Astrocyte (in vitro differentiated cells and primary cell): ENCODE measurements at regions not wholly inside any gene's neighbourhood (a gene's known extent, or its start where the extent isn't known, plus 50 kb on each side); places are given as distances from the start of the nearest gene placed in this dataset.

ENCODE experiments used
- DNase-seq: peaks from one replicate; pipeline ENCODE4 v3.0.0-alpha.2; 2010; ENCODE audit warnings: low read depth
- FAIRE-seq: peaks from 2 replicates; lab custom pipeline; 2011; peaks lifted over from hg19 to GRCh38; lab: Jason Lieb, UNC
- H2AFZ ChIP-seq: 2 replicates; pipeline ENCODE4 v1.6.0; 2012; ENCODE audit warnings: low read depth, low read length, inconsistent platforms
- H3K27ac ChIP-seq: 2 replicates; pipeline ENCODE4 v1.5.1; 2011; ENCODE audit warnings: low read depth, low read length, inconsistent platforms
- H3K27me3 ChIP-seq: 2 replicates; pipeline ENCODE4 v1.6.0; 2011; ENCODE audit warnings: low read length, inconsistent platforms; ENCODE audit not compliant: insufficient read depth
- H3K36me3 ChIP-seq: 2 replicates; pipeline ENCODE4 v1.5.1; 2011; ENCODE audit warnings: low read length, inconsistent platforms; ENCODE audit not compliant: insufficient read depth
- H3K4me1 ChIP-seq: 2 replicates; pipeline ENCODE4 v1.5.1; 2011; ENCODE audit warnings: low read length, inconsistent platforms; ENCODE audit not compliant: insufficient read depth
- H3K4me2 ChIP-seq: 2 replicates; pipeline ENCODE4 v1.6.0; 2012; ENCODE audit warnings: low read length, inconsistent platforms
- H3K4me3 ChIP-seq: 2 replicates; pipeline ENCODE4 v1.5.1; 2011; ENCODE audit warnings: low read depth, mild to moderate bottlenecking, low read length, inconsistent platforms; ENCODE audit not compliant: insufficient read depth
- H3K79me2 ChIP-seq: 2 replicates; pipeline ENCODE4 v1.6.0; 2012; ENCODE audit warnings: mild to moderate bottlenecking, low read length, inconsistent platforms; ENCODE audit not compliant: insufficient read depth
- H3K9ac ChIP-seq: 2 replicates; pipeline ENCODE4 v1.6.0; 2012; ENCODE audit warnings: mild to moderate bottlenecking, low read length, inconsistent platforms
- H3K9me3 ChIP-seq: 2 replicates; pipeline ENCODE4 v1.5.1; 2012; ENCODE audit warnings: low read depth, mild to moderate bottlenecking, low read length, inconsistent platforms; ENCODE audit not compliant: insufficient read depth
- H4K20me1 ChIP-seq: 2 replicates; pipeline ENCODE4 v1.6.0; 2012; ENCODE audit warnings: low read length, inconsistent platforms; ENCODE audit not compliant: insufficient read depth
- H3K27ac Mint-ChIP-seq: one replicate; pipeline ENCODE4 v1.8.0; 2021; ENCODE audit warnings: mild to moderate bottlenecking, mixed read lengths; ENCODE audit not compliant: unreplicated experiment
- H3K27me3 Mint-ChIP-seq: one replicate; pipeline ENCODE4 v1.8.0; 2021; ENCODE audit warnings: low read depth, mixed read lengths; ENCODE audit not compliant: unreplicated experiment
- H3K36me3 Mint-ChIP-seq: one replicate; pipeline ENCODE4 v1.8.0; 2021; ENCODE audit warnings: low read depth, mixed read lengths; ENCODE audit not compliant: unreplicated experiment
- H3K4me1 Mint-ChIP-seq: one replicate; pipeline ENCODE4 v1.8.0; 2021; ENCODE audit warnings: low read depth, mixed read lengths; ENCODE audit not compliant: unreplicated experiment
- H3K4me3 Mint-ChIP-seq: one replicate; pipeline ENCODE4 v1.8.0; 2021; ENCODE audit warnings: mild to moderate bottlenecking, moderate library complexity, mixed read lengths; ENCODE audit not compliant: unreplicated experiment
- H3K9me3 Mint-ChIP-seq: one replicate; pipeline ENCODE4 v1.8.0; 2021; ENCODE audit warnings: mild to moderate bottlenecking, mixed read lengths; ENCODE audit not compliant: unreplicated experiment
- EZH2 ChIP-seq: IDR thresholded peaks from 2 replicates; pipeline ENCODE4 v1.6.1; 2012; ENCODE audit warnings: mild to moderate bottlenecking, low read length, inconsistent platforms; ENCODE audit not compliant: insufficient read depth
- TF ChIP-seq, protein P1 (sequence below): IDR thresholded peaks from 2 replicates; pipeline ENCODE4 v1.5.1; 2011; ENCODE audit warnings: low read depth, mild to moderate bottlenecking, inconsistent platforms, low read length, moderate library complexity; ENCODE audit not compliant: insufficient read depth

DNA sequence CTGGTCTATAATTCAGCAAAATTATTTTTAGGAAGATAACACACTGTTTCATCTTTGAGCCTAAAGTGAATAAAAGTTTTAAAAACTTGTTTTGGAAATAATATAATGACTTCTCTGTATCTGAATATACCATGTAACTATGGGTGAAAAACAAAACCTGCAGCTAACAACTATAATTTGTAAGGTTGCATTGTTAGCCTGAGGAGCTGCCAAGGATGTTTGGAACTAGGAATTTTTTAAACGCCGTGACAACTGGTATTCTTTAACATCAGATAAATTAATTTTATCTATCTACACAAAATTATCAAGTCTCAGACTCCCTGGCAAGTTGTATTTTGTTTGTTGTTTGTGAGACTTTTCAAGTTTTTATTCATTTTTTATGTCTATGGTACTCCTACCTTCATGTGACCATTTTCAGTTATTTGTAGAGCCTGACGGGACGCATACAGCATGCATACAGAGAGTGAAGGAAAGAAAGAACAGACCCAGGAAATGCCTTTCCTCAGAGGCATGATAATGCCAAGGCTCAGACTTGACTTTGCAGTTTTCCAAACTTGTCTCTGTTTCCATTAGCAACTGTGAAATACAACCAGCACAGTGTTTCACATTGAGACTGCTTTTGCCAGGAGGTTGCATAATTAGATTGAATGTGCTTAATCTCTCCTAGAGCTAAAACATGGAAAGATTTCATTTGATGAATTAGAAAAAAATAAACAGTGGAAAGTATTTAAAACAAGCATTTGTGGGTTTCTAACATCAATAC lies 60.8 kb upstream of the ARHGEF26 start:
- Mint-ChIP-seq H3K27me3 (no peaks in the 10 kb centered on the region), H3K4me1 (peaks cover 11% of the 10 kb centered on the region), H3K36me3 (no peaks in the 10 kb centered on the region), H3K4me3 (no peak overlapping the region), H3K27ac (peak overlapping the region; percentile 77), H3K9me3 (no peaks in the 10 kb centered on the region)
- H3K4me1 ChIP-seq, result peaks cover 3% of the 10 kb centered on the region
- FAIRE-seq, result peak; percentile 65
- no peak overlapping the region for H3K9ac ChIP-seq
- peak; percentile 78 for DNase-seq
- H3K27ac ChIP-seq, result peak overlapping the region; percentile 4
- no peaks in the 10 kb centered on the region for H3K27me3 ChIP-seq
- H3K9me3 ChIP-seq, result no peaks in the 10 kb centered on the region
- no peaks in the 10 kb centered on the region for H3K36me3 ChIP-seq
- no peak overlapping the region for H2AFZ ChIP-seq
- TF ChIP-seq EZH2, result no peak
- TF ChIP-seq, protein P1, sequence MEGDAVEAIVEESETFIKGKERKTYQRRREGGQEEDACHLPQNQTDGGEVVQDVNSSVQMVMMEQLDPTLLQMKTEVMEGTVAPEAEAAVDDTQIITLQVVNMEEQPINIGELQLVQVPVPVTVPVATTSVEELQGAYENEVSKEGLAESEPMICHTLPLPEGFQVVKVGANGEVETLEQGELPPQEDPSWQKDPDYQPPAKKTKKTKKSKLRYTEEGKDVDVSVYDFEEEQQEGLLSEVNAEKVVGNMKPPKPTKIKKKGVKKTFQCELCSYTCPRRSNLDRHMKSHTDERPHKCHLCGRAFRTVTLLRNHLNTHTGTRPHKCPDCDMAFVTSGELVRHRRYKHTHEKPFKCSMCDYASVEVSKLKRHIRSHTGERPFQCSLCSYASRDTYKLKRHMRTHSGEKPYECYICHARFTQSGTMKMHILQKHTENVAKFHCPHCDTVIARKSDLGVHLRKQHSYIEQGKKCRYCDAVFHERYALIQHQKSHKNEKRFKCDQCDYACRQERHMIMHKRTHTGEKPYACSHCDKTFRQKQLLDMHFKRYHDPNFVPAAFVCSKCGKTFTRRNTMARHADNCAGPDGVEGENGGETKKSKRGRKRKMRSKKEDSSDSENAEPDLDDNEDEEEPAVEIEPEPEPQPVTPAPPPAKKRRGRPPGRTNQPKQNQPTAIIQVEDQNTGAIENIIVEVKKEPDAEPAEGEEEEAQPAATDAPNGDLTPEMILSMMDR, result no peak
- H3K4me2 ChIP-seq, result peak overlapping the region; percentile 43
- no peak overlapping the region for H3K4me3 ChIP-seq
- no peaks in the 10 kb centered on the region for H4K20me1 ChIP-seq
- no peaks in the 10 kb centered on the region for H3K79me2 ChIP-seq

GRCh38 chr3:154061001-154061370 lies 60.2 kb upstream of the ARHGEF26 start:
- Histone ChIP-seq H3K4me3 (no peak overlapping the region), H3K4me1 (peaks cover 3% of the 10 kb centered on the region), H3K4me2 (peak overlapping the region; percentile 43), H3K79me2 (no peaks in the 10 kb centered on the region), H3K27me3 (no peaks in the 10 kb centered on the region), H4K20me1 (no peaks in the 10 kb centered on the region), H3K9me3 (no peaks in the 10 kb centered on the region), H3K9ac (no peak overlapping the region), H3K27ac (no peak overlapping the region), H3K36me3 (no peaks in the 10 kb centered on the region), H2AFZ (no peak overlapping the region)
- Mint-ChIP-seq H3K4me1 (peaks cover 11% of the 10 kb centered on the region), H3K4me3 (no peak overlapping the region), H3K36me3 (no peaks in the 10 kb centered on the region), H3K27me3 (no peaks in the 10 kb centered on the region), H3K27ac (peak overlapping the region; percentile 77), H3K9me3 (no peaks in the 10 kb centered on the region)
- TF ChIP-seq EZH2, result no peak
- TF ChIP-seq, protein P1, result no peak
- FAIRE-seq (no peak), DNase-seq (peak; percentile 10)

DNA sequence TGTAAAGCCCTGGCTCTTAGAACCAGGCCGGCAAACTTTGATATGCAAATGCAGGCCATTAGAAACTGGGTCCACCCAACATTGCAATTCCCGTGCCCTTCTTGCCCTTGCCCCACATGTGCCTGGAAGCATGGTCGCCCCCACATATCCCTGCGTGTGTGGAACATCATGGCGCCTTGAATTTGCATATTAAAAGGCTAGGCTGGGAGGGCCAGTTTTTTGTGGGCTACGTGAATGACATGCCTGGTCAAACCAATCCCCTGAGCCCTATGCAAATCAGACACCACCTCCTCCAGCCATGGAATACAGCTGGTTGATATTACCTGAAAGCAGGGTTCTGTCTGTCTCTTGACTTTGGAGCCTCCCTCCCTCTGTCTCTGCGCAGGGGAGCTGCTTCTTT lies 58.7 kb upstream of the ARHGEF26 start:
- H3K27ac ChIP-seq, result no peak overlapping the region
- H2AFZ ChIP-seq, result no peak overlapping the region
- no peak overlapping the region for H3K27ac Mint-ChIP-seq
- H3K79me2 ChIP-seq, result no peaks in the 10 kb centered on the region
- H3K9ac ChIP-seq, result no peak overlapping the region
- peaks cover 3% of the 10 kb centered on the region for H3K4me1 ChIP-seq
- H3K36me3 ChIP-seq, result no peaks in the 10 kb centered on the region
- H3K4me3 ChIP-seq, result no peak overlapping the region
- no peaks in the 10 kb centered on the region for H4K20me1 ChIP-seq
- H3K4me2 ChIP-seq, result no peak overlapping the region
- no peak for DNase-seq
- H3K9me3 ChIP-seq, result no peaks in the 10 kb centered on the region
- H3K36me3 Mint-ChIP-seq, result no peaks in the 10 kb centered on the region
- no peak for FAIRE-seq
- H3K9me3 Mint-ChIP-seq, result peaks cover 1% of the 10 kb centered on the region
- H3K27me3 ChIP-seq, result no peaks in the 10 kb centered on the region
- no peak overlapping the region for H3K4me3 Mint-ChIP-seq
- TF ChIP-seq EZH2, result no peak
- TF ChIP-seq, protein P1, result no peak
- peaks cover 11% of the 10 kb centered on the region for H3K4me1 Mint-ChIP-seq
- no peaks in the 10 kb centered on the region for H3K27me3 Mint-ChIP-seq
